WTC11 (cell line): ENCODE measurements at regions not wholly inside any gene's neighbourhood (a gene's known extent, or its start where the extent isn't known, plus 50 kb on each side); places are given as distances from the start of the nearest gene placed in this dataset.

ENCODE experiments used
- ATAC-seq: fragments of 200-7000 bp; cut with Tn5 transposase; 2 replicates; pipeline ENCODE4 v1.10.0; 2021; ENCODE audit warnings: mild to moderate bottlenecking, moderate library complexity
- CTCF ChIA-PET: fragments of 300-600 bp; sonication (Branson Sonifier 250); formaldehyde crosslinking; loops from one replicate; lab custom pipeline; 2021; ENCODE audit warnings: antibody characterized with exemption; lab: Charles Lee
- POLR2A ChIA-PET: fragments of 350-600 bp; sonication (Branson Sonifier 250); formaldehyde crosslinking; loops from one replicate; lab custom pipeline; 2021; ENCODE audit warnings: antibody characterized with exemption; lab: Charles Lee
- DNase-seq: peaks from one replicate; pipeline ENCODE4 v3.0.0; 2021; ENCODE audit warnings: low spot score
- H3K27ac Mint-ChIP-seq: 2 replicates; pipeline ENCODE4 v1.8.0; 2021; ENCODE audit warnings: mixed read lengths
- H3K27me3 Mint-ChIP-seq: 2 replicates; pipeline ENCODE4 v1.8.0; 2021; ENCODE audit warnings: low read depth, mild to moderate bottlenecking, moderate library complexity, mixed read lengths
- H3K36me3 Mint-ChIP-seq: 2 replicates; pipeline ENCODE4 v1.8.0; 2021; ENCODE audit warnings: mixed read lengths
- H3K4me1 Mint-ChIP-seq: 2 replicates; pipeline ENCODE4 v1.8.0; 2022; ENCODE audit warnings: mixed read lengths
- H3K4me3 Mint-ChIP-seq: 2 replicates; pipeline ENCODE4 v1.8.0; 2021; ENCODE audit warnings: mild to moderate bottlenecking, moderate library complexity, mixed read lengths
- H3K9me3 Mint-ChIP-seq: 2 replicates; pipeline ENCODE4 v1.8.0; 2021; ENCODE audit warnings: mixed read lengths
- ATF1 ChIP-seq: sonication (generic); formaldehyde crosslinking; IDR thresholded peaks from 2 replicates; pipeline ENCODE4 v1.8.1; 2023; ENCODE audit warnings: mild to moderate bottlenecking, moderate library complexity, missing genetic modification reagents
- ATF2 ChIP-seq: sonication (generic); formaldehyde crosslinking; IDR thresholded peaks from 2 replicates; pipeline ENCODE4 v1.8.1; 2022; ENCODE audit warnings: low read depth, missing genetic modification reagents, borderline replicate concordance
- CTCF ChIP-seq: fragments of 200-600 bp; IDR thresholded peaks from 2 replicates; pipeline ENCODE4 v1.8.0; 2022; ENCODE audit warnings: antibody characterized with exemption
- E2F1 ChIP-seq: sonication (generic); formaldehyde crosslinking; IDR thresholded peaks from 2 replicates; pipeline ENCODE4 v1.8.0; 2022; ENCODE audit warnings: mild to moderate bottlenecking, missing genetic modification reagents
- E2F4 ChIP-seq: sonication (generic); formaldehyde crosslinking; IDR thresholded peaks from 2 replicates; pipeline ENCODE4 v1.8.1; 2022; ENCODE audit warnings: low read depth, mild to moderate bottlenecking, moderate library complexity, missing genetic modification reagents, borderline replicate concordance
- ELF4 ChIP-seq: sonication (generic); formaldehyde crosslinking; IDR thresholded peaks from 2 replicates; pipeline ENCODE4 v1.8.1; 2022; ENCODE audit warnings: low read depth, mild to moderate bottlenecking, moderate library complexity, missing genetic modification reagents
- EMX1 ChIP-seq: fragments of 250-450 bp; sonication (Bioruptor Pico); IDR thresholded peaks from 2 replicates; pipeline ENCODE4 v1.8.0; 2021; ENCODE audit warnings: mild to moderate bottlenecking
- ETV6 ChIP-seq: sonication (generic); formaldehyde crosslinking; IDR thresholded peaks from 2 replicates; pipeline ENCODE4 v1.8.1; 2022; ENCODE audit warnings: mild to moderate bottlenecking, missing genetic modification reagents
- FOXP1 ChIP-seq: sonication (generic); formaldehyde crosslinking; IDR thresholded peaks from 2 replicates; pipeline ENCODE4 v1.8.0; 2022; ENCODE audit warnings: missing genetic modification reagents, mild to moderate bottlenecking, moderate library complexity, borderline replicate concordance
- GABPB1 ChIP-seq: sonication (generic); formaldehyde crosslinking; IDR thresholded peaks from 2 replicates; pipeline ENCODE4 v1.8.1; 2023; ENCODE audit warnings: mild to moderate bottlenecking, missing genetic modification reagents
- GTF2I ChIP-seq: fragments of 250-450 bp; sonication (Bioruptor Pico); conservative IDR thresholded peaks from 2 replicates; pipeline ENCODE4 v1.4.0; 2021; ENCODE audit warnings: mild to moderate bottlenecking
- KAT7 ChIP-seq: sonication (generic); formaldehyde crosslinking; IDR thresholded peaks from 2 replicates; pipeline ENCODE4 v1.8.1; 2023; ENCODE audit warnings: missing genetic modification reagents, mild to moderate bottlenecking, borderline replicate concordance
- NR2C2 ChIP-seq: sonication (generic); formaldehyde crosslinking; IDR thresholded peaks from 2 replicates; pipeline ENCODE4 v1.8.0; 2022; ENCODE audit warnings: mild to moderate bottlenecking, missing genetic modification reagents
- PRDM15 ChIP-seq: sonication (generic); formaldehyde crosslinking; IDR thresholded peaks from 2 replicates; pipeline ENCODE4 v1.8.0; 2022; ENCODE audit warnings: missing genetic modification reagents
- PRRX2 ChIP-seq: fragments of 250-450 bp; sonication (Bioruptor Pico); IDR thresholded peaks from 2 replicates; pipeline ENCODE4 v1.8.0; 2021; ENCODE audit warnings: mild to moderate bottlenecking
- RELA ChIP-seq: sonication (generic); formaldehyde crosslinking; IDR thresholded peaks from 2 replicates; pipeline ENCODE4 v1.8.1; 2022; ENCODE audit warnings: missing genetic modification reagents, mild to moderate bottlenecking, borderline replicate concordance
- SP1 ChIP-seq: sonication (generic); formaldehyde crosslinking; conservative IDR thresholded peaks from 2 replicates; pipeline ENCODE4 v1.8.1; 2022; ENCODE audit warnings: missing genetic modification reagents
- ZNF425 ChIP-seq: fragments of 250-450 bp; sonication (Bioruptor Pico); conservative IDR thresholded peaks from 2 replicates; pipeline ENCODE4 v1.9.0; 2021; ENCODE audit warnings: mild to moderate bottlenecking
- ZNF512 ChIP-seq: sonication (generic); formaldehyde crosslinking; IDR thresholded peaks from 2 replicates; pipeline ENCODE4 v1.8.1; 2022; ENCODE audit warnings: missing genetic modification reagents, borderline replicate concordance
- ZSCAN18 ChIP-seq: fragments of 250-450 bp; sonication (Bioruptor Pico); IDR thresholded peaks from 2 replicates; pipeline ENCODE4 v2.1.2; 2022; ENCODE audit warnings: mild to moderate bottlenecking, moderate library complexity

GRCh38 chrX:122868631-122869030, 315.4 kb upstream of the GRIA3 start:
- ChIA-PET CTCF (no interaction called here), POLR2A (no interaction called here)
- H3K4me1 Mint-ChIP-seq, result peaks cover 10% of the 10 kb centered on the region
- DNase-seq, result no peak
- H3K27ac Mint-ChIP-seq, result no peak overlapping the region
- no peaks in the 10 kb centered on the region for H3K9me3 Mint-ChIP-seq
- no peak for ATAC-seq
- no peak overlapping the region for H3K4me3 Mint-ChIP-seq
- no peaks in the 10 kb centered on the region for H3K36me3 Mint-ChIP-seq
- TF ChIP-seq PRRX2 (CRISPR knock-in tag) (no peak), PRDM15 (no peak), E2F4 (CRISPR knock-in tag) (no peak), GABPB1 (CRISPR knock-in tag) (no peak), GTF2I (CRISPR knock-in tag) (no peak), CTCF (no peak), SP1 (no peak), E2F1 (CRISPR knock-in tag) (no peak)
- no peaks in the 10 kb centered on the region for H3K27me3 Mint-ChIP-seq

- CTCF ChIA-PET, result no interaction called here
- DNase-seq (no peak), ATAC-seq (no peak)
- H3K9me3 Mint-ChIP-seq, result no peaks in the 10 kb centered on the region
- POLR2A ChIA-PET, result no interaction called here
- H3K4me1 Mint-ChIP-seq, result peaks cover 13% of the 10 kb centered on the region
- no peak overlapping the region for H3K27ac Mint-ChIP-seq
- no peaks in the 10 kb centered on the region for H3K36me3 Mint-ChIP-seq
- H3K4me3 Mint-ChIP-seq, result no peak overlapping the region
- no peaks in the 10 kb centered on the region for H3K27me3 Mint-ChIP-seq
- TF ChIP-seq KAT7 (CRISPR knock-in tag) (no peak), ETV6 (no peak), RELA (no peak), NR2C2 (CRISPR knock-in tag) (no peak), ZNF425 (CRISPR knock-in tag) (no peak), ATF1 (CRISPR knock-in tag) (no peak), FOXP1 (CRISPR knock-in tag) (no peak), EMX1 (CRISPR knock-in tag) (no peak), ZNF512 (CRISPR knock-in tag) (no peak), PRRX2 (CRISPR knock-in tag) (no peak), ELF4 (CRISPR knock-in tag) (no peak), ATF2 (CRISPR knock-in tag) (no peak), ZSCAN18 (CRISPR knock-in tag) (no peak)
Measured at GRCh38 chrX:122869171-122869570, 314.9 kb upstream of the GRIA3 start.
